GM21360 (cell line): ENCODE measurements at regions not wholly inside any gene's neighbourhood (a gene's known extent, or its start where the extent isn't known, plus 50 kb on each side); places are given as distances from the start of the nearest gene placed in this dataset.

ENCODE experiments used
- ATAC-seq: cut with Tn5 transposase; IDR thresholded peaks from one replicate; pipeline ENCODE4 v1.9.1; 2021; ENCODE audit warnings: mild to moderate bottlenecking, moderate library complexity; ENCODE audit not compliant: unreplicated experiment

GRCh38 chr4:124184792-124185191 is 527.7 kb downstream of the ANKRD50 start:
- no peak for ATAC-seq

- ATAC-seq = no peak
These were observed 523.9 kb downstream of the ANKRD50 start for GRCh38 chr4:124188595-124188994.

GRCh38 chr4:124189545-124189944 is 523.0 kb downstream of the ANKRD50 start:
- ATAC-seq = no peak

GRCh38 chr4:124191329-124191728 is 521.2 kb downstream of the ANKRD50 start:
- no peak for ATAC-seq

GRCh38 chr4:124192544-124192943 is 520.0 kb downstream of the ANKRD50 start:
- ATAC-seq = no peak

- no peak for ATAC-seq
These were observed 513.3 kb downstream of the ANKRD50 start for GRCh38 chr4:124199185-124199584.

DNA sequence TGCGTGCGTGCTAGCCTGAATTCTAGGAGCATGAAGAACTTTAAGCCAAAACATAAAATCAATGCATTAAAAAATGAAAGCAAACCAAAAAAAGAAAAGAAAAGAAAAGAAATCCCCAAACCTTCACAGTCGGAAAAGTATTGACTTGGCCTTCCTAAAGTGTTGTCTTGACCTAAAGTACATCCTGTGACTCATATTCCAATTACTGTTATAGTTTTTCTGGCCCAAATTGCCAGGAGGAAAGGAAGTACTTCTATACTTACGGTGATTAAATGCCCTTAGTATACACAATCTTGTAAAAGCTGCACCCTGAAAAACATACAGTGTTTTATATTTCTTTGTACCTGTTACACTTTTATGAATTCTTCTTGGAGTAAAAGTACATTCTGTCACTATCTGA is 512.8 kb downstream of the ANKRD50 start:
- no peak for ATAC-seq

DNA sequence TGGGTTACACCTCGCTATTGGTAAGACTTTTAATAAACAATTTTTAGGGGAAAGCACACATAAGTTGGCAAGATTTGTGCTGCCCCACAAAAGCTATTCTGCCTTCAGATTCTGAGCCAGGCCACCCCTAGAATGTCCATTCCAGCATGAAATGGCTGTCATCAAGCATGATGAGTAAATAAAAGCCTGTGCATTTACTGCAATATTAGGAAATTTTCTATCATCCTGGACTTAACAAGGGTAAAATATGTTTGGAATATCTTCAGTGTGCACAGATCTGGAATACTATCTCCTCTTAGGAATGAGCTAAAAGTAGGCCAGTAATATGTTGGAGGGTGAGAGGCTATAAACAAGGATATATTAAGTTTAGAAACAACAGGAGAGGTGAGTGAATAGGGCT is 510.9 kb downstream of the ANKRD50 start:
- no peak for ATAC-seq

DNA sequence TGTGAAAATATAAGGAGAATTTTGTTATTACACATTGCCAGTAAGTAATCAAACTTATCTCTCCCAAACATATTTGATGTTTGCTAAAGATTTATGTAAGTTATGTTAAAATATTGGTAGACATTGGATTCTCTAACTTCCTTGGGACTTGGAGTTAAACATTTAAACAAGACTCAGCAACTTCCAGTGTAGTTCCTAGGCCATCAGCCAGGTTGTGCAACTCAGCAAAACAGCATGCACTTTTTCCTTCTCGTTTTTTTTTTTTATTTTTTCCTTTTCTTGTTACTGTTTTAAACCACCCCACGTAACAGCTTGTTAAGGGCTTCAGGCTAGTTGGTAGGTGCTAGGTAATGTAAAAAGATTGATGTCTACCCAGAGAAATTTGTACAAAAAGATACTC is 510.4 kb downstream of the ANKRD50 start:
- ATAC-seq = no peak

DNA sequence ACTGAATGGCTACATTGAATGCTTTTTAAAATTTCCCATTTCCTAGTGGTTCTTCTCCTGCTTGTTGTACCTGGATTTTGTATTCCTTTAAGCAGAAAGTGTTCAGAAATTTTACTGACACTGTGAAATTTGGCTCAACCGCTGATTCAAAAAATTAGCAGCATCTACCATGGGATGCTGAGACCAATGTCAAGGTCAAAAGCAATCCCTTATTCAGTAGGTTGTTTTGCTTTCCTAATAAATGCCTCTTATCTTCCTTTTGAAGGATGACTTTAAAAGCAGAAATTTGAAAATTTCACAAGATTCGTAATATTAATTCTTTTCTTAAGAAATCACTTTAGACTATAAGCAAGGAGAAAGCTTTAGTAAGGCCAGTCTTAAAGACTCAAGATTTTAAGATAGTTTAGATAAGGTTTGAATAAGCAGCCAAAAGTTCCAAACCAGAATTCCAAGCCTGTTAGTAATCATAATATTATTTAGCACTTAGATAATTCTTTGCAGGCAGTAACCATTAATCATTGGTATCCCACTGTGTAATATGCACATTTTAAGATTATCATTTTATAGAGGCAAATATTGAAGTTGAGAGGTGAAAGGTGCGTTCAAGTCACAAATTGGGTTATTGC is 508.8 kb downstream of the ANKRD50 start:
- ATAC-seq = no peak

- ATAC-seq = no peak
These were observed 505.5 kb downstream of the ANKRD50 start for GRCh38 chr4:124206779-124207605.

DNA sequence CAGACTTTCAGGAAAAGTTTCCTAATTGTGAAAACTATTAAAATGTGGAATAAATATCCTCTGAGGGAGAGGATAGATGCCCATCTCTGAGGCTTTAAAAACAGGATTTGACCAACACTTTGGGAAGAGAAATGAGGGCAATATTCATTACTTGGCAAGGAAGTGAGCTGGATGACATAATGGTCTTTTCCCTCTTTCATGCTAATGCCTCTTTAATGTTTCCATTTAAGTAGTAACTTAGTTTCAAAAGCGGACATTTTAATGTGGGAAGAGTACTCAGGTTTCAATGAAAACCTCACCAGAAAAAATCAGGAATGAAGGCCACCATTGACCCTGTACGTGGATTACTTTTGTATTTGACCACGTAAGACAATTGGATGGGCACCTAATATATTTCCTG is 503.3 kb downstream of the ANKRD50 start:
- no peak for ATAC-seq

DNA sequence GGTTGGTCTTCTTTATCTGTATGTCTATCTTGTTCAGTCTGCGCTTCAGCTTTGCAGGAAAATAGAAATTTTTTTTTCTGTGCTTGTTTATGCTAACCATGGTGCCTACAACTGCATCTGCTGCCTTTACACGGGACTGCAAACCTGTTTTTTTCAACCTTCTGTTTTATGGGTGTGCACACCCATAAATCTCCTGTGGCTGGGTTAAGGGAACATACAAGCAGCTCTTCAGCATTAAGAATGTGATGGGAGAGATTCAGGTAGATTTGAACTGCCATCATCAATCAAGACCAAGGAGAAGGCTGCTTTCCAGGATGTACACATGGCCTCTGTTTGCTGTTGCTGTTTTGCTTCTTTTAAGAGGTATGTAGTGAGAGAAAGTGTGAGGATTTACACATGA is 502.9 kb downstream of the ANKRD50 start:
- no peak for ATAC-seq

- no peak for ATAC-seq
These were observed 501.8 kb downstream of the ANKRD50 start for GRCh38 chr4:124210746-124211145.

- no peak for ATAC-seq
These were observed 499.5 kb downstream of the ANKRD50 start for GRCh38 chr4:124212815-124213630.

- ATAC-seq = no peak
These were observed 493.1 kb downstream of the ANKRD50 start for GRCh38 chr4:124219389-124219788.

DNA sequence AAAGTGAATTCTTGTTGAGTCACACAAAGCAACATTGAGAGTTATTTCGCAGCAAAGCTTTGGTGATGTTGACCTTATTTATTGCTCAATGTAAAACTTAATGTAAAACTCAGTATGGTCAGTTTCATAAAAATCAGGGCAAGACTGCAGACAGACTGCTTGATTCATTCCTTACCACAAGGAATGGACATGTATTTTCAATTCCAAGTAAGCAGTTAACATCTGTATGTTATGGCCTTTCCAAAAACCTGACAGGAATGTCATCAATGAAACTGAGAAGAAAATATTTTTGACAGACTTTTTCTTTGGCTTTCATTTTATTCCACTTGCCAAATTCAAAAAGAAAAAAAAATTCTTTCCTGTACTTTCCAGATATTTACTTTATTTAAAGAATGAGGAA is 488.3 kb downstream of the ANKRD50 start:
- no peak for ATAC-seq

- no peak for ATAC-seq
These were observed 484.6 kb downstream of the ANKRD50 start for GRCh38 chr4:124227981-124228380.

DNA sequence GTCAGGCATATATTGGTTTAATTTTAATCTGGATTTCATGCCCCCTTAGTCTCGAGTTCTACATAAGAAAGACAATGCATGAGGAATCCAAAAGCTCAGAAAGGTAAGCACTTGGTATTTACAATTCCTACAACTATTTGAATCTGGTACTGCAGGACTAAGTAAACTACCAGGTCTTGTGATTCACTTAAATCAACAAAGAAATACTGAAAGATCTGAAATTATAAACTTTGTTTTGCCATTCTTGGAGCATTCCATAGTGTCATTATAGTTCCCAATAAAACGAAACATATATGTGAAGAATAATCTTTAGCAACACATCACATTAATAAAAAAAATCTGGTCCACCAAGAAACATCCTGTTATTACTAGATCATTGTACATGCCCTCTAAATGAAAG is 482.3 kb downstream of the ANKRD50 start:
- ATAC-seq = no peak

DNA sequence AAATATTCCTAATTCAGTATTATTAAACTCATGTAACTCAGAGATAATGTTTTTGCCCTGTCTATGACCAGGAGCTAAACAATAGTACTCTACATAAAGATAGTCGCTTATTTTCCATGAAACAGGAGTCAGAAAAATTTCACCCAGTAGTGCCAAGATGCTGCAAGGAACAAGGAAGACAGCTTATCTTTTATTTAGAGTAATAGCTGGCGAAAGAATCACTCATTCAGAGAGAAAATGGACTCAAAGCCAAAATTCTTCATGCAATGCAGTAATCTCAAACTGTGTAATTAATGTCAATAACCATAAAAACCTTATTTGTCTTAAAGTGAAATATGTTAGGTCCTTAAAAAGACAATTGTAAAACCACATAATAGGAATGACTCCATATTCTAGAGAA is 477.8 kb downstream of the ANKRD50 start:
- no peak for ATAC-seq

DNA sequence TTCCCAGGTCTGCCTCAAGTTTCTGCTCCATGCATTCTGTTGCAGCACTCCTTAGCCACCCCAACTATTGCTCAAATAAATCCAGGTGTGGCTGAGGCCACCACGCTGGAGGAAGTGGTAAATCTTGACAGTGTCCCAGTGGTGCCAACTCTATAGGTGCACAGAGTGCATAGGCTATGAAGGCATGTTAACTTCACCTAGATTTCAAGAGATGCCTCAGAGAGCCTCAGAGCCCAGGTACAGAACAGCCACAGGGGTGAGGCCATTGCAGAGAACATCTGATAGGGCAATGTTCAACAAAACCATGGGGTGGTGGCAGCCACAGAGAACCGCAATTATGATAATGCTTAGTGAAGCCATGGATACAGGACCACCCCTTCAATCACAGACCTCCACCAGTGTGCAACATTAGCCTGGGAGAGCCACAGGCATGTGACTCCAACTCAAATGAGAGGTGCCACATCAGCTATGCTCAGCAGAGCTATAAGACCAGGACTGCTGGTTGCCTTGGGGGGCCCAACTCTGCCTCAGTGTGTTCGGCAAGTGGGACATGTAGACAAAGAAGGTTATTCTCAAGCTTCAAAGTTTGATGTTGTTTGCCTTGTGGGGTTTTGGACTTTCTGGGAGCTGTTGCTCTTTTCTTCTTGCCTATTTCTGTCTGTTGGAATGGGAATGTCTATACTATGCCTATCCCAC is 468.7 kb downstream of the ANKRD50 start:
- no peak for ATAC-seq
